ENCODE measurements at regions not wholly inside any gene's neighbourhood (a gene's known extent, or its start where the extent isn't known, plus 50 kb on each side); places are given as distances from the start of the nearest gene placed in this dataset.

- no peaks in the 10 kb centered on the region for H3K36me3 ChIP-seq (ENCODE audit: control insufficient read depth, insufficient read depth, low read length)
- 83 to 90% methylated on average over 1 to 2 of the region's 2 CpGs for WGBS, 2 experiments (ENCODE audit: insufficient coverage in 2 of 2)
- H3K9me3 ChIP-seq (ENCODE audit: control insufficient read depth, low read length): no peaks in the 10 kb centered on the region
- no peak overlapping the region for H3K4me3 ChIP-seq (ENCODE audit: extremely low read depth, insufficient read depth, low read length, poor library complexity, severe bottlenecking)
- H3K4me1 ChIP-seq (ENCODE audit: control insufficient read depth, insufficient read depth, low read length, poor library complexity, severe bottlenecking): no peaks in the 10 kb centered on the region
- H3K27ac ChIP-seq (ENCODE audit: low read depth, low read length, severe bottlenecking): no peak overlapping the region
Observed at GRCh38 chr12:42905419-42905705, 315.8 kb upstream of the PRICKLE1 start.

DNA sequence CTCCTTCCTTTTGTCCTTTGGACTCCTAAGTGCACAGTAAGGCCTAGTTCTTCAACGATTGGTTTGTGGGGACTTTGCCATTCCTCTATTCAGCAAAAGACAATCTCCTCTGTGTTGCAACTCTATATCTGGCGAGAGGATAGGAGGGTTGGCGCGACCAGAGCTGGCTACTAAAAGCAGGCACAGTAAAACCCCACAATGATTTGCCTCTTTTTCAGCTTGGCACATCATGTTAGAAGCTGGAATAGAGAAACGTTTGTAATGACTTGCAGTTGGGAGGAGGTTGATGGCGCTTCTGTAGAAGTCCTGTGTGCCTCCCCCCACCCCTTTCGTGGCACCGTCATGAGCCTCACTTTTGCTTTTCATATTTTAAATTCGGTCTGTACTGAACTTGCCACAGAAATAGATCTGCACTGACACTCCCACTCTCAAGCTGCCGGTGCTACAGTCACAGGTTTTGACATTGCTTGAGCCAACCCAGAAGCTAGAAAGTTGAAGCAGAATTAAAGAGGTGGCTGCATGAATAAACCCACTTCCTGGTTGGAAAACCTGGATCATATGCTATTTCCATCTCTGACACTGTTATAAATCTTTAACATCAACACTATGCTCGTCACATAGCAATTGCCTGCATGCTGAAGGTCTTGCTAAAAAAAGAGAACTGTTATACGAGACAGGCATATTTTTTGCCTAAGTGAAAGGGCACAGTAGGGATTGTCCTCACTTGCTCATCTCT lies 315.3 kb upstream of the PRICKLE1 start:
- 86 to 96% methylated on average over 6 to 10 of the region's 12 CpGs for WGBS, 2 experiments (ENCODE audit: insufficient coverage in 2 of 2)
- no peaks in the 10 kb centered on the region for H3K4me1 ChIP-seq (ENCODE audit: control insufficient read depth, insufficient read depth, low read length, poor library complexity, severe bottlenecking)
- H3K27ac ChIP-seq (ENCODE audit: low read depth, low read length, severe bottlenecking): no peak overlapping the region
- H3K9me3 ChIP-seq (ENCODE audit: control insufficient read depth, low read length): no peaks in the 10 kb centered on the region
- no peak overlapping the region for H3K4me3 ChIP-seq (ENCODE audit: extremely low read depth, insufficient read depth, low read length, poor library complexity, severe bottlenecking)
- no peaks in the 10 kb centered on the region for H3K36me3 ChIP-seq (ENCODE audit: control insufficient read depth, insufficient read depth, low read length)

- no peaks in the 10 kb centered on the region for H3K36me3 ChIP-seq (ENCODE audit: control insufficient read depth, insufficient read depth, low read length)
- H3K9me3 ChIP-seq (ENCODE audit: control insufficient read depth, low read length): no peaks in the 10 kb centered on the region
- no peak overlapping the region for H3K4me3 ChIP-seq (ENCODE audit: extremely low read depth, insufficient read depth, low read length, poor library complexity, severe bottlenecking)
- H3K4me1 ChIP-seq (ENCODE audit: control insufficient read depth, insufficient read depth, low read length, poor library complexity, severe bottlenecking): no peaks in the 10 kb centered on the region
- no CpG with 5 or more reads among the region's 3 CpGs for WGBS, 2 experiments (ENCODE audit: insufficient coverage in 2 of 2)
- no peak overlapping the region for H3K27ac ChIP-seq (ENCODE audit: low read depth, low read length, severe bottlenecking)
Observed at GRCh38 chr12:42903736-42904135, 314.2 kb upstream of the PRICKLE1 start.

DNA sequence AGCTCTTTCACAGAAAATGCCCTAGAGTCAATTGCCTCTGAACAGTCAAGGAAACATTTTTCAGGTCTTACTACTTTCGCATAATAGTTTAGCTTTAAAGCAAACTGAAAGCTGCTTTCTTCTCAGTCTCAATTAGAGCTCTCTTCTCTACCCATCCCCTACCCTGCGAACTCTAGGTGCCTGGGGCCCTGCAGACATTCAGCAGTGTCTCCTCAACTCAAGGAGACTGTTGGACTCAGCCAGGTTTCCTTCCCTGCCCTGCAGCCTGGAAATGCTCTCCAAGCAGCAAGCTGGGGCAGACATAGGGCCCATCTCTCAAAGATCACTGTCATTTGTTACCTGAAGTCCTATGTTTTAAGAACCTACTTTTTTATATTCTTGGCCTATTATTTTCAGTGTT lies 312.5 kb upstream of the PRICKLE1 start:
- Histone ChIP-seq H3K27ac (ENCODE audit: low read depth, low read length, severe bottlenecking) (no peak overlapping the region), H3K9me3 (ENCODE audit: control insufficient read depth, low read length) (no peaks in the 10 kb centered on the region), H3K36me3 (ENCODE audit: control insufficient read depth, insufficient read depth, low read length) (no peaks in the 10 kb centered on the region), H3K4me1 (ENCODE audit: control insufficient read depth, insufficient read depth, low read length, poor library complexity, severe bottlenecking) (no peaks in the 10 kb centered on the region), H3K4me3 (ENCODE audit: extremely low read depth, insufficient read depth, low read length, poor library complexity, severe bottlenecking) (no peak overlapping the region)
- WGBS, 2 experiments (ENCODE audit: insufficient coverage in 2 of 2): 91 to 93% methylated on average over 2 of the region's 2 CpGs

DNA sequence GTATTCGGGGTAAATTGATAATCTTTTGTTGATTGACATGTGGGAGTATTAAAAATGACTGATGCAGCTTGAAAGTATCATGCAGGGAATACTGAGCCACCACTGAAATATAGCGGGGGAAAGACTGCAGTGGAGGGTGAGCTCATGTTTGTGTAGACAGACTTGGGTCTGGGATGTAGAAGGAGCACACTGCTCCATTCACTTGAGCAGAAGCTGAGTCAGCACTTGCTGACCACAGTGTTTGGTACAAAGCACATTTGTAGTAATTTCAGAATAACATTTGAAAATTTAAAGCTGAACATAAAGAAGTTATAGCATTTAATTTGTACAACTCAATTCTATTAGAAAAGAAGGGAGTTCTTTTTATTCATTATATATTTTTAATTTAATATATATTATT lies 304.3 kb upstream of the PRICKLE1 start:
- WGBS, 2 experiments (ENCODE audit: insufficient coverage in 2 of 2): 67 to 93% methylated on average over 1 to 2 of the region's 2 CpGs
- Histone ChIP-seq H3K4me1 (ENCODE audit: control insufficient read depth, insufficient read depth, low read length, poor library complexity, severe bottlenecking) (no peaks in the 10 kb centered on the region), H3K4me3 (ENCODE audit: extremely low read depth, insufficient read depth, low read length, poor library complexity, severe bottlenecking) (no peak overlapping the region), H3K36me3 (ENCODE audit: control insufficient read depth, insufficient read depth, low read length) (no peaks in the 10 kb centered on the region), H3K27ac (ENCODE audit: low read depth, low read length, severe bottlenecking) (no peak overlapping the region), H3K9me3 (ENCODE audit: control insufficient read depth, low read length) (no peaks in the 10 kb centered on the region)

GRCh38 chr12:42892702-42893551 lies 303.4 kb upstream of the PRICKLE1 start:
- 100% methylated on average over 2 of the region's 4 CpGs; no CpG with 5 or more reads in 1 of the 2 experiments for WGBS, 2 experiments (ENCODE audit: insufficient coverage in 2 of 2)
- no peak overlapping the region for H3K27ac ChIP-seq (ENCODE audit: low read depth, low read length, severe bottlenecking)

GRCh38 chr12:42887657-42888056 lies 298.1 kb upstream of the PRICKLE1 start:
- no CpG with 5 or more reads among the region's 1 CpG for WGBS, 2 experiments (ENCODE audit: insufficient coverage in 2 of 2)
- no peaks in the 10 kb centered on the region for H3K36me3 ChIP-seq (ENCODE audit: control insufficient read depth, insufficient read depth, low read length)

More at GRCh38 chr12:42892702-42893551, 303.4 kb upstream of the PRICKLE1 start:
- Histone ChIP-seq H3K36me3 (ENCODE audit: control insufficient read depth, insufficient read depth, low read length) (no peaks in the 10 kb centered on the region), H3K4me3 (ENCODE audit: extremely low read depth, insufficient read depth, low read length, poor library complexity, severe bottlenecking) (no peak overlapping the region), H3K9me3 (ENCODE audit: control insufficient read depth, low read length) (no peaks in the 10 kb centered on the region), H3K4me1 (ENCODE audit: control insufficient read depth, insufficient read depth, low read length, poor library complexity, severe bottlenecking) (no peaks in the 10 kb centered on the region)

GRCh38 chr12:42886160-42886559 lies 296.6 kb upstream of the PRICKLE1 start:
- H3K9me3 ChIP-seq (ENCODE audit: control insufficient read depth, low read length): no peaks in the 10 kb centered on the region
- no peak overlapping the region for H3K4me3 ChIP-seq (ENCODE audit: extremely low read depth, insufficient read depth, low read length, poor library complexity, severe bottlenecking)
- 81 to 93% methylated on average over 2 of the region's 3 CpGs for WGBS, 2 experiments (ENCODE audit: insufficient coverage in 2 of 2)
- no peaks in the 10 kb centered on the region for H3K36me3 ChIP-seq (ENCODE audit: control insufficient read depth, insufficient read depth, low read length)
- no peaks in the 10 kb centered on the region for H3K4me1 ChIP-seq (ENCODE audit: control insufficient read depth, insufficient read depth, low read length, poor library complexity, severe bottlenecking)
- no peak overlapping the region for H3K27ac ChIP-seq (ENCODE audit: low read depth, low read length, severe bottlenecking)

More at GRCh38 chr12:42887657-42888056, 298.1 kb upstream of the PRICKLE1 start:
- H3K27ac ChIP-seq (ENCODE audit: low read depth, low read length, severe bottlenecking): no peak overlapping the region
- no peaks in the 10 kb centered on the region for H3K4me1 ChIP-seq (ENCODE audit: control insufficient read depth, insufficient read depth, low read length, poor library complexity, severe bottlenecking)
- H3K4me3 ChIP-seq (ENCODE audit: extremely low read depth, insufficient read depth, low read length, poor library complexity, severe bottlenecking): no peak overlapping the region
- H3K9me3 ChIP-seq (ENCODE audit: control insufficient read depth, low read length): no peaks in the 10 kb centered on the region

- no peak overlapping the region for H3K27ac ChIP-seq (ENCODE audit: low read depth, low read length, severe bottlenecking)
- no CpG with 5 or more reads among the region's 2 CpGs for WGBS, 2 experiments (ENCODE audit: insufficient coverage in 2 of 2)
Observed at GRCh38 chr12:42885677-42886076, 296.1 kb upstream of the PRICKLE1 start.

GRCh38 chr12:42884116-42884515 lies 294.6 kb upstream of the PRICKLE1 start:
- H3K36me3 ChIP-seq (ENCODE audit: control insufficient read depth, insufficient read depth, low read length): no peaks in the 10 kb centered on the region

More at GRCh38 chr12:42885677-42886076, 296.1 kb upstream of the PRICKLE1 start:
- Histone ChIP-seq H3K4me3 (ENCODE audit: extremely low read depth, insufficient read depth, low read length, poor library complexity, severe bottlenecking) (no peak overlapping the region), H3K36me3 (ENCODE audit: control insufficient read depth, insufficient read depth, low read length) (no peaks in the 10 kb centered on the region), H3K4me1 (ENCODE audit: control insufficient read depth, insufficient read depth, low read length, poor library complexity, severe bottlenecking) (no peaks in the 10 kb centered on the region), H3K9me3 (ENCODE audit: control insufficient read depth, low read length) (no peaks in the 10 kb centered on the region)

DNA sequence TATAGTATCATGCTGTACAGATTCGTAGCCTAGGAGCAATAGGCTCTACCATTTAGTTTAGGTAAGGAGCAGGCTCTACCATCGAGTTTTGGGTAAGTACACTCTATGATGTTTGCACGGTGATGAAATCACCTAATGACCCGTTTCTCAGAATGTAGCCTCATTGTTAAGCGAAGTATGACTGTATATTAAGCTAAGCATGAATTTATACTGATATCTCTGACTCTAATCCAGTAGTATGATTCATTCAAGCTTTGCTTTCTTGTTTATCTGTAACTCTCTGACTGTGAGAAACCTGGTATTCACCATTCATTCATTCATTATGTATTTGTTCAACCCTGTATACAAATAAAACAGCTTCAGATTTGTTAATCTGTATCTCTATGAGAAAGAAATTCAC lies 283.9 kb upstream of the PRICKLE1 start:
- H3K4me1 ChIP-seq (ENCODE audit: control insufficient read depth, insufficient read depth, low read length, poor library complexity, severe bottlenecking): no peaks in the 10 kb centered on the region
- 92 to 100% methylated on average over 2 to 3 of the region's 5 CpGs for WGBS, 2 experiments (ENCODE audit: insufficient coverage in 2 of 2)

More at GRCh38 chr12:42884116-42884515, 294.6 kb upstream of the PRICKLE1 start:
- WGBS, 2 experiments (ENCODE audit: insufficient coverage in 2 of 2): 87 to 98% methylated on average over 2 to 3 of the region's 4 CpGs
- Histone ChIP-seq H3K9me3 (ENCODE audit: control insufficient read depth, low read length) (no peaks in the 10 kb centered on the region), H3K27ac (ENCODE audit: low read depth, low read length, severe bottlenecking) (no peak overlapping the region), H3K4me3 (ENCODE audit: extremely low read depth, insufficient read depth, low read length, poor library complexity, severe bottlenecking) (no peak overlapping the region), H3K4me1 (ENCODE audit: control insufficient read depth, insufficient read depth, low read length, poor library complexity, severe bottlenecking) (no peaks in the 10 kb centered on the region)

More for the DNA sequence above, 283.9 kb upstream of the PRICKLE1 start:
- no peaks in the 10 kb centered on the region for H3K9me3 ChIP-seq (ENCODE audit: control insufficient read depth, low read length)
- no peaks in the 10 kb centered on the region for H3K36me3 ChIP-seq (ENCODE audit: control insufficient read depth, insufficient read depth, low read length)
- H3K4me3 ChIP-seq (ENCODE audit: extremely low read depth, insufficient read depth, low read length, poor library complexity, severe bottlenecking): no peak overlapping the region
- no peak overlapping the region for H3K27ac ChIP-seq (ENCODE audit: low read depth, low read length, severe bottlenecking)

All from mesodermal cell (in vitro differentiated cells).